HG02610 (cell line): ENCODE measurements at regions not wholly inside any gene's neighbourhood (a gene's known extent, or its start where the extent isn't known, plus 50 kb on each side); places are given as distances from the start of the nearest gene placed in this dataset.

Experiments used
- ATAC-seq: cut with Tn5 transposase; IDR thresholded peaks from one replicate; pipeline ENCODE4 v1.9.1; 2021; ENCODE audit warnings: mild to moderate bottlenecking, moderate library complexity; ENCODE audit not compliant: unreplicated experiment

GRCh38 chr2:9755008-9755407, 88.3 kb upstream of the TAF1B start:
- no peak for ATAC-seq

GRCh38 chr2:9755638-9756037, 87.6 kb upstream of the TAF1B start:
- no peak for ATAC-seq

GRCh38 chr2:9756692-9757250, 86.5 kb upstream of the TAF1B start:
- no peak for ATAC-seq

DNA sequence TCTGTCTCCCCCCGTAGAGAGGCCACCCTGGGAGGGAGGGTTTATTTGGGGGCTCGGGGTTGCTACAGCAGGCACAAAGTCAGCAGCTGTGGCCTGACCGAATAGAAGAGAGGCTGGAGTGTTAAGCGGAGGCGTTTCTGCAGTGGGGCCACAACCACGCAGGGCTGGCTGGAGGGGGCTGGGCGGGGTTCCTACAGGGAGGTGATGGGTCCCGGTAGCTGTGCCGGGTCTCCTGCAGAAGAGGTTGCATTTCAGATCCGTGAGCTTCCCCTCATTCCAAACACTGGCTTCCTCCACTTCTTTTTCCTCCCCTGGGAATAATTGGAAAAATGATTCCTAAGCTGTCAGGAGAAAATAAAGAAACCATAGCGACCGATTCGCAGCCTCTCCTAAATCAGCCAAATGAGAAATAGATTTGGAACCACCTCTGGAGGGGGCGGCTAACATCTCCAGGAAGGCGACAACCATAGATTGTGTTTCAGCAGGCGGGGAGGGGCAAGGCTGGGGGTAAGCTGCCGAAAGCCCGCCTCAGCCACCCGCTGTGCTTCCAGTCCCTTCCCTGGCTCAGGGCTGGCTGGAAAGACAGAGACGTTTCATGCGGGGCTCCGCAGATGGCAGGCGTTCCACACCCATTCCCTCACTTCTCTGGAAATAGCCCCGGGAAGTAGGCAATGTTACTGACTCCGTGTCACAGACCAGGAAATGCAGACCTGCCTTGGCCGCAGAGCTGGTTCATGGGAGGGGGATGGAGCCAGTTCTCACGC, 85.6 kb upstream of the TAF1B start:
- ATAC-seq, result no peak

- ATAC-seq, result no peak
These were observed 84.5 kb upstream of the TAF1B start for GRCh38 chr2:9758741-9759140.

DNA sequence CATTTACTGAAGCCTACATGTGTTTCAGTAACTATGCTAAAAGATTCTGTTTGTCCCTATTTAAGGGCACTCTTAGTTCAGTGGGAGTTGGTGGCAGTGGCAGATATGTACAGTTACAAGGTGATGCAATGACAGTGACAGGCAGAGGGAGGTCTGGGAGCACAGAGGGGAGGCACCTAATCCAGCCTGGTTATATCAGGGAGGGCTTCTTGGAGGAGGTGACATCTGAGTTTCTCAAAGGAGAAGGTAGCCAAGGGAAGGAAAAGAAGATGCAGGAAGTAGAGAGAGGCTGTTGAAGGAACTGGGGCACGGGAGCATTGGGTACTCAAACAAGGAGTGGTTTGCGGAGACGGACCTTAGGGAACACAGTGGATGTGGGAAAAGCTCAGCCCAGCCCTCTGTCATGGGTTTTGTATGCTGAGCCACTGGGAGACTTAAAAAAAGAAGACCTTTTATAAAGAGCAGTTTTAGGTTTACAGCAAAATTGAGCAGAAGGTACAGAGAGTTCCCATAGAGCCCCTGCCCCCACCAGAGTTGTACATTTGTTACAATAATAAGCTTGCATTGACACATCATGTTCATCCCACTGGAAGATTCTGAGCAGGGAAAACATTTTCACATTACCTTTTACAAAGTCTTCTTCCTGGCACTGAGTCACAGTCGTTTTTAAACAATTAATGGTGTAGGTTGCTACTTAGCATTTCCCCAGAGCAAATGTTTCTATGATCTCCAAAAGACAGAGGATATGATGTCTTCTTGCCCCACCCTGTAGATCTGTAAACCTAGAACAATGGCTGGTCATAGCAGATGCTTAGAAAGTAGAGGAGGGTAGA, 83.0 kb upstream of the TAF1B start:
- no peak for ATAC-seq

DNA sequence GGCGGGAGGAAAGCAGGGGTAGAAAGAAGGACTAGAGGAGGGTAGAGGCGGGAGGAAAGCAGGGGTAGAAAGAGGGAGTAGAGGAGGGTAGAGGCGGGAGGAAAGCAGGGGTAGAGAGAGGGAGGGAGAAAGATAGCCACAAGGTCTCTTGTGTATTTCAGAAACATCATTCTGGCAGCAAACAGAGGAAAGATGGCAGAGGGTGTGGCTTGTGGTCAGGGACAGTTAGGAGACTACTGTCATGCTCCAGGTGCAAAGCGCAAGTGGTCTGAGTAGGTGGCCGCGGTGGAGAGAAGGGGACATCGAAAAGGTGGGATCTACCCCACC, 82.4 kb upstream of the TAF1B start:
- ATAC-seq, result no peak

DNA sequence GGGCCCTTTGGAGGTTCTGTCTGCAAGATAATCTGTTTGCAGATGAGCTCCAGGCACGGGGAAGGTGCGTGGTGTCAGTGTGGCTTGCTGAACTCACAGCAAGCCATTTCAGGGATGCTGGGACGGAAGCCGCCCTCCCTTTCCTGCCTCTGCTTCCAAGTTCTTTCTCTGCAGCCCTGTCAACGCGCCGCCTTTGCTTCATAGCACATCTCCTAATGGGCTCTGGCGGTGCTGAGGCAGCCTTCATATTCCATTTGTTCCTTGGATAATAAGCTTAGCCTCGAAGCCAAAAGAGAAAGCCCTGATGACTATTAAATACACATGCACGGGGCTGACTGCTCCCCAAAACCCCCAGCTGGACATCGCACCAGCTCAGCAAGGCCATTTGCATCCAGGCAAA, 81.7 kb upstream of the TAF1B start:
- no peak for ATAC-seq

- no peak for ATAC-seq
These were observed 81.1 kb upstream of the TAF1B start for GRCh38 chr2:9762164-9762563.

DNA sequence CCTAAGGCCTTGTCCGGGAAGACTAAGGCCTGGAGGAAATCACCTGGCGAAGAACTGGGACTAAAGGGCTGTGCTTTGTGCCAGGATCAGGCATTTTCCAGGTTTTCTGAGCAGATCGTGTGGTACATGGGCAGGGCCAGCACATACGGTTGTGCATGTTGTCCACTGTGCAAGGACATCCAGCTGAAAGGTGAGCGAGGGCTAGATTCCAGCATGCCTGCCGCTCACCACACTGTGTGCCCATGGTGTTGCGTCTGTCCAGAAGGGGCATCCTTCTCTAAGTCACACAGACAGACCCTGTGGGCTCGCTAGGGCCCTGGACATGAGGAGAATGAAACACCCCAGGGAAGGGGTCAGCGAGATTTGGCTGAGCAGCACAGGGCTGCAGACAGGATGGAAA, 80.3 kb upstream of the TAF1B start:
- ATAC-seq, result no peak

DNA sequence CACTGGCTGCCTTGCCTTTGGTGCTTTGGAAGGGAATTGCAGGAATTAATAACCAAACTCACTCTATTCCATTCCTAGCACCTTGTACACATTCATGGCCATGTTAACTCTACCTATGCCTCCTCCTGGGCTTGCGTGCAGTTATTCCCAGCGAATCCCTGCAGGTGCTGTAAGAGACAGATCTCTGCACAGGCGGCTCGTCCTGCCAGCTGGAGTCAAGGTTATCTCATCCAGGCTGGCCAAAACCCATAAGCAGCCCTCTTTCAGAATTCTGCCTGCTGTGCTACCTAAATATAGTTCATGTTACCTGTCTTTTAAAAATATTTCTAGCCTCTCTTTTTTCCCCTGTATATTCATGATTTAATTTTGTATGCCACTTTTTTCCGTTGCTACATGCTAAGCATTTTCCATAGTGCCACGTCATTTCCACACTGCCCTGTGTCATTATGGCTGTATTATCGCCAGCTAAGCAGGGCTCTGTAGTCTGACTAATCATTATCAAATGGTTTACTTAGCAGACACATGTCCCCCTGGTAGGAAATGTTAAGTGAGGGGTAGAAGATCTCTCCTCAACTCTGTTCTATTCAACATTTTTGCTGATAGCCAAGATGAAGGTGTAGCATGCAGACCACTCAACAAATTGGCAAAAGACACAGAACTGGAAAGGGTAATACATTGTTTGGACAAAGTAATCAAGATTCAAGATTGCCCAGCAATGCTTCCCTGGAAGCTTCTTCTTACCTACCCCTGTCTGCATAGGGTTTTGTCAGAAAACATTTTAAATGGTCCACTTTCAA, 79.7 kb upstream of the TAF1B start:
- ATAC-seq, result no peak

- ATAC-seq, result no peak
These were observed 79.0 kb upstream of the TAF1B start for GRCh38 chr2:9764153-9764778.

GRCh38 chr2:9765611-9766531, 77.4 kb upstream of the TAF1B start:
- no peak for ATAC-seq

DNA sequence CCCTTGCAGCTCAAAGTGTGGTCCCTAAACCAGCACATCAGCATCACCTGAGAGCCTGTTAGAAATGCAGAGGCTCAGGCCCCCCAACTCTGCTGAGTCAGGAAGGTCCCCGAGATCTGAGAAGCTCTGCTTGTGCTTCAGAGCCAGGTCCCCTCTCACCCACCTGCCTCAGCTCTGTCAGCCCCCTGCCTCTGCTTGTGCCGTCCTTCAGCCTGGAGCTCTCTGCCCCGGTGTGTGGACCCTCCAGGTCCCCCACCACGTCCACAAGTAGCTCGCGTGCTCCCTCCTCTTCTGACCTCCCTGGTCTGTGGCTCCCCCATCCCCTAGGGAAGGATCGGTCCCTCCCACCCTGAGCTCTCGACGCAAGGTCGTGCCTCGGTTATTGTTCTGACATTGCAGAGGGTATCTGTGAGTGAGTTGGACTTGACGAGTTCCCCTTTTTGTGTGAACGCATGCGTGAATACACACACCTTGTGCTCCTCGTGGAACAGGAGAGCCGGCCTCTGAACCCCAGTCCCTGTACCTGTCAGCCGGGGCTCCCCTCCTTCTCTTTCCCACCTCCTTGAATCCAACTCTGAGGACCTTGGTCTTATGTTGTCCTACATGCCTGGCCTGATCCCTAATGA, 75.5 kb upstream of the TAF1B start:
- no peak for ATAC-seq

- ATAC-seq, result no peak
These were observed 74.9 kb upstream of the TAF1B start for GRCh38 chr2:9768388-9768787.

GRCh38 chr2:9769171-9770005, 73.9 kb upstream of the TAF1B start:
- ATAC-seq, result no peak

DNA sequence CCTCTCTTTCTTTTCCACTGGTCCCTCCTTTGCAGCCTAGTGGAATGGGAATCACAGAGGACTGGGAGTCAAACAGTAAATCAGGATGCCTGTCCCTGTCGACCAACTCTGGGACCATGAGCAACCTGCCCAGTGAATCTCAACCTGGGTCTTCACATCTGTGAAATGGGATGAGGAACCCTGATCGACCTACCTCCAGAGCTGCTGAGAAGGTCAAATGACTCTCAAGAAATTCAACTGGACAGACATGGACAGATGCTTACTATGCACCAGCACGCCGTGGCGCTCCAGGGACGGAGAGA, 73.3 kb upstream of the TAF1B start:
- ATAC-seq, result no peak

DNA sequence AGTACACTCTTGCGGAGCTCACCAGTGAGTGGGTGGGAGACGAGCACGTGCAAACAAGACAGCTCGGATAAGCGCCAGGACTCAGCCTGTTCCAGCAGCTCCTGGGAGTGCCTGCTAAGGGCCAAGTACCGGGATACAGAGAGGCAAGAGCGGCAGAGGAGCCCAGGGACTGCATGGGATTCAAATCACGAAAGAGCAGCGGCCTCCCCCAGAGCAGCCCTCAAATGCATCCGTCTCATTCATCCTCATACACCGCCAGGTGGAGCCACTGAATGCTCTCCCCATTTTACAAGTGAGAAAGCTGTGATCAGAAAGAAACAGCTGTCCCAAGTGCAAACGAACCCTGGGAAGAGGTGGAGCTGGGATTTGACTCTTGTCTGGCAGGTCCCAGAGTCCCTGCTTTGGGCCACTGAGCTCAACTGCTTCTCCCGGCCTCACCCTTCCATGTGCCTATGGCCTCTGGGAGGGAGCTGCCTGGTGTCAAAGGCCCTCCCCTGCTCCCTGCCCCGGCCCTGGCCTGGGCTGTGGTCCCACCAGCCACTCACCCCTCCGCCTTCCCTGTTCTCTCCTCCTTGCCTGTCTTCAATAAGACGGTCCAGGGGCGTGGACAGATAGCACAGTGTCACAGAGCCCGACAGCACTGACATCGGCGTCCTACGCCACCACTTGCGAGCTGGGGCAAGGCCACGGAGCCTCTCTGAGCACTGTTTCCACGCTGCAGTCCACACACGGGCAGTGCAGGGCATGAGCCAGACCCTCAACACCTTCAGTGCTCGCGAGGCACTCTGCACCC, 72.8 kb upstream of the TAF1B start:
- ATAC-seq, result peak; percentile 53
